Stimulated activated CD8-positive, alpha-beta memory T cell treated with anti-CD3 and anti-CD28 coated beads, Interleukin-4, amount 100 ng/mL, for 4 hours (primary cell): ENCODE measurements at regions not wholly inside any gene's neighbourhood (a gene's known extent, or its start where the extent isn't known, plus 50 kb on each side); places are given as distances from the start of the nearest gene placed in this dataset.
"Not testable (repeated sequence)": the region's sequence is repeated elsewhere in the genome, so short reads cannot be mapped to it uniquely, and the experiment has no call there.

Source experiments
- DNase-seq, 2 donors: peaks; one replicate each; pipeline ENCODE4 v3.0.0-alpha.2; 2020; ENCODE audit warnings: low read depth in 2 of 2, low spot score in 1 of 2

- DNase-seq = not testable (repeated sequence)
Measured at GRCh38 chr6:164736090-164736489, 573.3 kb downstream of the C6orf118 start.

- DNase-seq = no peak
Measured at GRCh38 chr6:164731539-164731938, 577.9 kb downstream of the C6orf118 start.

GRCh38 chr6:164721460-164721859 is 587.9 kb downstream of the C6orf118 start:
- no peak for DNase-seq

- DNase-seq = no peak
Measured at GRCh38 chr6:164700497-164700896, 608.9 kb downstream of the C6orf118 start.

GRCh38 chr6:164695896-164696295 is 613.5 kb downstream of the C6orf118 start:
- DNase-seq = no peak

- no peak for DNase-seq
Measured at GRCh38 chr6:164694386-164694785, 615.0 kb downstream of the C6orf118 start.

- DNase-seq = no peak
Measured at GRCh38 chr6:164693944-164694343, 615.5 kb downstream of the C6orf118 start.

GRCh38 chr6:164692772-164693510 is 616.5 kb downstream of the C6orf118 start:
- DNase-seq = no peak

GRCh38 chr6:164690702-164691500 is 618.5 kb downstream of the C6orf118 start:
- no peak for DNase-seq

- no peak for DNase-seq
Measured at GRCh38 chr6:164690241-164690640, 619.2 kb downstream of the C6orf118 start.

- DNase-seq = no peak
Measured at GRCh38 chr6:164665328-164665727, 644.1 kb downstream of the C6orf118 start.

- no peak for DNase-seq
Measured at GRCh38 chr6:164663634-164664033, 645.8 kb downstream of the C6orf118 start.

GRCh38 chr6:164661716-164662115 is 647.7 kb downstream of the C6orf118 start:
- no peak for DNase-seq

- DNase-seq = no peak
Measured at GRCh38 chr6:164660781-164661180, 648.6 kb downstream of the C6orf118 start.

GRCh38 chr6:164640956-164641355 is 668.4 kb downstream of the C6orf118 start:
- DNase-seq = no peak

GRCh38 chr6:164628302-164628931 is 681.0 kb downstream of the C6orf118 start:
- no peak for DNase-seq

GRCh38 chr6:164616917-164617524 is 692.4 kb downstream of the C6orf118 start:
- DNase-seq = no peak

- no peak for DNase-seq
Measured at GRCh38 chr6:164612751-164613150, 696.7 kb downstream of the C6orf118 start.

GRCh38 chr6:164610859-164611258 is 698.5 kb downstream of the C6orf118 start:
- not testable (repeated sequence) for DNase-seq

GRCh38 chr6:164602415-164602814 is 707.0 kb downstream of the C6orf118 start:
- not testable (repeated sequence) for DNase-seq

- DNase-seq = no peak
Measured at GRCh38 chr6:164581563-164581962, 727.8 kb downstream of the C6orf118 start.
